ENCODE measurements at regions not wholly inside any gene's neighbourhood (a gene's known extent, or its start where the extent isn't known, plus 50 kb on each side); places are given as distances from the start of the nearest gene placed in this dataset.

- peaks cover 2% of the 10 kb centered on the region for H3K4me1 Mint-ChIP-seq
- POLR2A ChIA-PET, result no interaction called here
- H3K36me3 Mint-ChIP-seq, result no peaks in the 10 kb centered on the region
- peak; percentile 30 for ATAC-seq (ENCODE audit: low read depth)
- no peak overlapping the region for H3K4me3 Mint-ChIP-seq
- no peak for DNase-seq
- no peak overlapping the region for H3K27ac Mint-ChIP-seq
- no peaks in the 10 kb centered on the region for H3K9me3 Mint-ChIP-seq
- peaks cover 5% of the 10 kb centered on the region for H3K27me3 Mint-ChIP-seq
Observed at GRCh38 chrX:46383006-46383405, 162.2 kb downstream of the ZNF674 start.

GRCh38 chrX:46382595-46382994 is 162.6 kb downstream of the ZNF674 start:
- peaks cover 5% of the 10 kb centered on the region for H3K27me3 Mint-ChIP-seq
- no peaks in the 10 kb centered on the region for H3K9me3 Mint-ChIP-seq
- no peak overlapping the region for H3K4me3 Mint-ChIP-seq
- DNase-seq, result no peak
- peaks cover 2% of the 10 kb centered on the region for H3K4me1 Mint-ChIP-seq
- no peak overlapping the region for H3K27ac Mint-ChIP-seq
- POLR2A ChIA-PET, result no interaction called here
- no peak for ATAC-seq (ENCODE audit: low read depth)
- H3K36me3 Mint-ChIP-seq, result no peaks in the 10 kb centered on the region

GRCh38 chrX:46381630-46382029 is 163.6 kb downstream of the ZNF674 start:
- no peaks in the 10 kb centered on the region for H3K36me3 Mint-ChIP-seq
- H3K27me3 Mint-ChIP-seq, result peaks cover 5% of the 10 kb centered on the region
- ATAC-seq (ENCODE audit: low read depth), result peak; percentile 39
- no peak overlapping the region for H3K27ac Mint-ChIP-seq
- no peak overlapping the region for H3K4me3 Mint-ChIP-seq
- no peaks in the 10 kb centered on the region for H3K9me3 Mint-ChIP-seq
- no peak for DNase-seq
- POLR2A ChIA-PET, result no interaction called here
- H3K4me1 Mint-ChIP-seq, result peaks cover 2% of the 10 kb centered on the region

- H3K4me1 Mint-ChIP-seq, result peaks cover 2% of the 10 kb centered on the region
- H3K27ac Mint-ChIP-seq, result no peak overlapping the region
- ATAC-seq (ENCODE audit: low read depth) (no peak), DNase-seq (no peak)
- H3K36me3 Mint-ChIP-seq, result no peaks in the 10 kb centered on the region
- POLR2A ChIA-PET, result no interaction called here
- no peaks in the 10 kb centered on the region for H3K9me3 Mint-ChIP-seq
- H3K4me3 Mint-ChIP-seq, result no peak overlapping the region
- H3K27me3 Mint-ChIP-seq, result peaks cover 5% of the 10 kb centered on the region
Observed at GRCh38 chrX:46380148-46380752, 165.0 kb downstream of the ZNF674 start.

- no peak for DNase-seq
- Mint-ChIP-seq H3K9me3 (no peaks in the 10 kb centered on the region), H3K27ac (no peak overlapping the region), H3K36me3 (no peaks in the 10 kb centered on the region), H3K27me3 (peaks cover 7% of the 10 kb centered on the region), H3K4me3 (no peak overlapping the region), H3K4me1 (peaks cover 2% of the 10 kb centered on the region)
- ATAC-seq (ENCODE audit: low read depth), result peak; percentile 45
- POLR2A ChIA-PET, result no interaction called here
Observed at GRCh38 chrX:46376246-46376885, 168.9 kb downstream of the ZNF674 start.

GRCh38 chrX:46375831-46376230 is 169.4 kb downstream of the ZNF674 start:
- no peak for ATAC-seq (ENCODE audit: low read depth)
- H3K27me3 Mint-ChIP-seq, result peaks cover 5% of the 10 kb centered on the region
- no peak overlapping the region for H3K4me3 Mint-ChIP-seq
- no peak for DNase-seq
- no peaks in the 10 kb centered on the region for H3K36me3 Mint-ChIP-seq
- peaks cover 2% of the 10 kb centered on the region for H3K4me1 Mint-ChIP-seq
- POLR2A ChIA-PET, result no interaction called here
- no peaks in the 10 kb centered on the region for H3K9me3 Mint-ChIP-seq
- no peak overlapping the region for H3K27ac Mint-ChIP-seq

GRCh38 chrX:46374371-46374770 is 170.8 kb downstream of the ZNF674 start:
- Mint-ChIP-seq H3K27me3 (peaks cover 5% of the 10 kb centered on the region), H3K27ac (no peak overlapping the region), H3K4me3 (no peak overlapping the region), H3K9me3 (no peaks in the 10 kb centered on the region), H3K4me1 (no peaks in the 10 kb centered on the region), H3K36me3 (no peaks in the 10 kb centered on the region)
- POLR2A ChIA-PET, result no interaction called here
- DNase-seq (no peak), ATAC-seq (ENCODE audit: low read depth) (no peak)

- POLR2A ChIA-PET, result no interaction called here
- Mint-ChIP-seq H3K27ac (no peak overlapping the region), H3K36me3 (no peaks in the 10 kb centered on the region), H3K4me3 (no peak overlapping the region), H3K4me1 (peaks cover 1% of the 10 kb centered on the region), H3K27me3 (no peaks in the 10 kb centered on the region), H3K9me3 (no peaks in the 10 kb centered on the region)
- DNase-seq (no peak), ATAC-seq (ENCODE audit: low read depth) (no peak)
Observed at GRCh38 chrX:46367491-46367890, 177.7 kb downstream of the ZNF674 start.

GRCh38 chrX:46366381-46367207 is 178.6 kb downstream of the ZNF674 start:
- peaks cover 1% of the 10 kb centered on the region for H3K4me1 Mint-ChIP-seq
- DNase-seq, result no peak
- POLR2A ChIA-PET, result no interaction called here
- H3K27me3 Mint-ChIP-seq, result no peaks in the 10 kb centered on the region
- peak overlapping the region; percentile 46 for H3K27ac Mint-ChIP-seq
- no peak overlapping the region for H3K4me3 Mint-ChIP-seq
- no peak for ATAC-seq (ENCODE audit: low read depth)
- H3K36me3 Mint-ChIP-seq, result no peaks in the 10 kb centered on the region
- no peaks in the 10 kb centered on the region for H3K9me3 Mint-ChIP-seq

- POLR2A ChIA-PET, result no interaction called here
Observed at GRCh38 chrX:46354481-46354880, 190.7 kb downstream of the ZNF674 start.

GRCh38 chrX:46341767-46342322 is 203.4 kb downstream of the ZNF674 start:
- H3K27me3 Mint-ChIP-seq, result peaks cover 2% of the 10 kb centered on the region
- H3K36me3 Mint-ChIP-seq, result no peaks in the 10 kb centered on the region
- H3K27ac Mint-ChIP-seq, result no peak overlapping the region
- DNase-seq, result no peak
- peaks cover 3% of the 10 kb centered on the region for H3K9me3 Mint-ChIP-seq
- ATAC-seq (ENCODE audit: low read depth), result no peak
- POLR2A ChIA-PET, result no interaction called here
- no peak overlapping the region for H3K4me3 Mint-ChIP-seq
- no peaks in the 10 kb centered on the region for H3K4me1 Mint-ChIP-seq

More at GRCh38 chrX:46354481-46354880, 190.7 kb downstream of the ZNF674 start:
- Mint-ChIP-seq H3K27ac (no peak overlapping the region), H3K36me3 (no peaks in the 10 kb centered on the region), H3K27me3 (peaks cover 1% of the 10 kb centered on the region), H3K4me1 (no peaks in the 10 kb centered on the region), H3K4me3 (no peak overlapping the region), H3K9me3 (peaks cover 2% of the 10 kb centered on the region)
- ATAC-seq (ENCODE audit: low read depth) (no peak), DNase-seq (no peak)

- Mint-ChIP-seq H3K4me3 (no peak overlapping the region), H3K36me3 (peaks cover 2% of the 10 kb centered on the region), H3K4me1 (no peaks in the 10 kb centered on the region), H3K9me3 (peaks cover 5% of the 10 kb centered on the region), H3K27ac (no peak overlapping the region), H3K27me3 (no peaks in the 10 kb centered on the region)
- no peak for DNase-seq
- POLR2A ChIA-PET, result no interaction called here
- no peak for ATAC-seq (ENCODE audit: low read depth)
Observed at GRCh38 chrX:46340696-46341095, 204.5 kb downstream of the ZNF674 start.

- H3K4me1 Mint-ChIP-seq, result peaks cover 3% of the 10 kb centered on the region
- H3K9me3 Mint-ChIP-seq, result peaks cover 8% of the 10 kb centered on the region
- POLR2A ChIA-PET, result no interaction called here
- no peak for ATAC-seq (ENCODE audit: low read depth)
- H3K36me3 Mint-ChIP-seq, result peaks cover 4% of the 10 kb centered on the region
- no peaks in the 10 kb centered on the region for H3K27me3 Mint-ChIP-seq
- H3K27ac Mint-ChIP-seq, result no peak overlapping the region
- no peak for DNase-seq
- H3K4me3 Mint-ChIP-seq, result no peak overlapping the region
Observed at GRCh38 chrX:46333550-46333949, 211.7 kb downstream of the ZNF674 start.

- peaks cover 3% of the 10 kb centered on the region for H3K36me3 Mint-ChIP-seq
- H3K4me1 Mint-ChIP-seq, result peaks cover 3% of the 10 kb centered on the region
- H3K27ac Mint-ChIP-seq, result no peak overlapping the region
- peaks cover 4% of the 10 kb centered on the region for H3K9me3 Mint-ChIP-seq
- ATAC-seq (ENCODE audit: low read depth), result no peak
- POLR2A ChIA-PET, result no interaction called here
- no peak overlapping the region for H3K4me3 Mint-ChIP-seq
- no peak for DNase-seq
- no peaks in the 10 kb centered on the region for H3K27me3 Mint-ChIP-seq
Observed at GRCh38 chrX:46330981-46331380, 214.2 kb downstream of the ZNF674 start.
